NCI-H2081 treated with DMSO at 0.1 percent for 48 hours (cell line): ENCODE measurements at regions not wholly inside any gene's neighbourhood (a gene's known extent, or its start where the extent isn't known, plus 50 kb on each side); places are given as distances from the start of the nearest gene placed in this dataset.
"Not testable (repeated sequence)": the region's sequence is repeated elsewhere in the genome, so short reads cannot be mapped to it uniquely, and the experiment has no call there.

Source experiments
- DNase-seq: peaks from one replicate; lab custom pipeline; 2025; lab: John Stamatoyannopoulos, UW

DNA sequence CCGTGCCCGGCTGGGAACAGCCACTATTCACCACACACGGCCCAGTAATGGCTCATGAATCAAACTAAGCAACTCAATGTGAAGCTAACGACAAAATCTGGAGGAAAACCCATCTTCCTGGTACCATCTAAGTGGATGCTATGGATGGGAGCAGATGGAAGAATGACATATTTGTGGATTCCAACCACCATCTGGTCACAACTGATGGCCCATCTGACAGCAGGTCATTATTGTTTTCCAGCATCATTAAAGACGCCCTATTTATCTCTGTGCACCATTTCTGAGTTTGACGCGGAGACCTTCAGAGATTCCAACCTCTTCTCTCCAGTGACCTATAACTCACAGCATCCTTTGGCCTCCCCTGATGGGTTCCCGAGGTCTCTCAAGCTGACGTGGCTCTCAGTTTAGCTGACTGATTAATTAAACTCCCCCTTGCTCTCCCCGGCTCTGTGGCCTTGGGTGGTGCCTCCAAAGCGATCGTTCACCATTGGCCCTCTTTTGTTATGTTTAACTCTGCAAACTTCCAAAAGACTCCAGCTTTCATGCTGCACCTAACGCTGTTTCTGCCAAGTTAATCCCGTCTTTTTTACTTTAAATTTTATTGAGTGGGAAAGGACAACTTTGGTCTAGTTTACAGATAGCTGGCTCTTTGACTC, 1514.4 kb downstream of the BRD1 start:
- no peak for DNase-seq

DNA sequence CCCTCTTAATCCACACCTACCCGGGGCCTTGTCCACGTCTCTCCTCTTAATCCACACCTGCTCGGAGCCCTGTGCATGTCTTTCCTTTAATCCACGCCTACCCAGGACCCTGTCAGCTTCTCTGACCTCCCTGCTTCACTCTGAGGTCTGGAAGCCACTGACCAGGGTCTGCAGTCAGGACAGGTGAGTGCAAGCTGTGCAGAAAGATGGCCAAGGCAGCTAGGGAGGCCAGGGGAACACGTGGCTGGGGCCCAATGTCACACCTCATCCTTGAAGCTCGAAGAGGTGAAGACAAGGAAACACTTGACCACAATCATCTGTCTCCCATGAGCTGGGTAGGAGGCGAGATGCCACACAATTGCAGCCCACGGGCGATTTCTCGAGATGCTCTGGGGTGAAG, 1516.9 kb downstream of the BRD1 start:
- DNase-seq = no peak

DNA sequence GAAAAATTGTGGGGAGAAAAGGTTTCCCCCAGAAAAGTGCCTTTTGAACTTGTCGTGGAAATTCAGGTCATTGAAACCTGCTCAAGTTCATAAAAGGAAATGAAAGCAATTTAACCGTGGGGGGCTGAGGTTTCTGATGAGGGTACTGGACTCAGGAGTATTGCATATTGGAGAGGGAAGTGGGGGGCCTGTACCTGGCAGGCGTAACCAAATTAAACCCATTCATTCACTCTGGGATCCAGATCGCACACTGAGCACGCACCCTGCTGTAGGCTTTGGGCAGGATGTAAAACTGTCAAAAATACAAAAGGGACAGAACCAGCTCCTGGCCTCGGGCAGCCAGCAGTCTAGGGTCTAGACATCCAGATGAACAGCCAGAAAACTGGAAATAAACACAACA, 1517.4 kb downstream of the BRD1 start:
- DNase-seq = no peak

DNA sequence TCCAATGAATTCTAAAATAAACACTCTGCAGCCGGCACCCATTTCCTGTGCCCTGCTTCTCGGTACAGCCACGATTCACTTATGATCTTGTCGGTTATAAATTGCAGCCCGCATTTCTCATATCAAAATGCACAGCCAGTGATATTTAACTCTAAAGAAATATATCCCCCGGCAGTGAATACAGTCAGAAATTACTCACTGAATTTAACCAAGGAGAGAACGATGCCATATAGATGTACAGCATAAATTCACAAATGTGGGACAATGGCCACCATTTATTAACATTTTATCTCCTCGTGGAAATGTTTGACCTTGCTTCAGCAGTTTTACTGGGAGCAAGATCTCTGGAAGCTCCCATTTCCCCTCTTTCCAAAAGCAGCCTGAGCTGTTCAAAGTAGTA, 1517.8 kb downstream of the BRD1 start:
- DNase-seq = no peak

DNA sequence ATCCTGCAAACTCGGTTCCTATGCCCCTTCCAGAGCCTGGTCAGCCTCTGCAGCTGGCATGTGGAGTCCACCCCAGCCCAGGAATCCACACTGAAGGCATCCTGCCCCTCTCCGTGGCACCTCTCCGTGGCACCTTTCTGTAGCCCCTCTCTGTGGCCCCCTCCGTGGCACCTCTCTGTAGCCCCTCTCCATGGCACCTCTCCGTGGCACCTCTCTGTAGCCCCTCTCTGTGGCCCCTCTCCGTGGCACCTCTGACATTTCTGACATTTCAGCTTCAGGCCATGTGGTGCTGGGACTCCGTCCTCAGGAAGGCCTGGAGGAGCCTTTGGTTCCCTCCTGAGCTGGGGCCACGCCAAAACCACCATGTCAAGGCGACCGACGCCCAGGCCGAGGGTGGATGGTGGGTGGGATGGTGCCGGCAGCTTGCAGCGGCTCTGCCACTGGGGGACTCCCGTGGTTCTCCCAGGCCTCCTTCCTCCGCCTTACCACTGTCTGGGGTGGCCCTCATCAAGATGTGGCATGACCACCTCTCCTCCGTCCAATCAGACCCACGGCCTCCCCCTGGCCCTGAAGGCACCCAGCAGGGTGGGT, 1518.5 kb downstream of the BRD1 start:
- no peak for DNase-seq

DNA sequence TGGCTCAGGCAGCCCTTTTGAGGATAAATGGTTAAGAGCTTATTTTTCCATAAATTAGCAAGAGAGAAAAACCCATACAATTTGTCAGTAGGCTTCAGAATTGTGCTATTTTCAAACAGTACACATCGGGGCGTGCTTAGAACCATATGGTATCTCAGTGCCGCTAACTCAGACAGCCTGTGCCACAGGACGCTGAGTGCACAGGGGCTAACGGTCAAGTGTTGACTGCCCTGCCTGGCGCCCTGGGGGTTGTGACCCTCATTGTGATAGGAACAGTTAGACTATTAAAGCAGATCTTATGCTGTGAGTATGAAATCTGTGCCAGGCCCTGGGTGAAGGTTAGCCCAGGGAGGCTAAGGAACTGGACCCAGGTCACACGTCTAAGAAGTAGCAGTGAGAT, 1519.7 kb downstream of the BRD1 start:
- DNase-seq = no peak

DNA sequence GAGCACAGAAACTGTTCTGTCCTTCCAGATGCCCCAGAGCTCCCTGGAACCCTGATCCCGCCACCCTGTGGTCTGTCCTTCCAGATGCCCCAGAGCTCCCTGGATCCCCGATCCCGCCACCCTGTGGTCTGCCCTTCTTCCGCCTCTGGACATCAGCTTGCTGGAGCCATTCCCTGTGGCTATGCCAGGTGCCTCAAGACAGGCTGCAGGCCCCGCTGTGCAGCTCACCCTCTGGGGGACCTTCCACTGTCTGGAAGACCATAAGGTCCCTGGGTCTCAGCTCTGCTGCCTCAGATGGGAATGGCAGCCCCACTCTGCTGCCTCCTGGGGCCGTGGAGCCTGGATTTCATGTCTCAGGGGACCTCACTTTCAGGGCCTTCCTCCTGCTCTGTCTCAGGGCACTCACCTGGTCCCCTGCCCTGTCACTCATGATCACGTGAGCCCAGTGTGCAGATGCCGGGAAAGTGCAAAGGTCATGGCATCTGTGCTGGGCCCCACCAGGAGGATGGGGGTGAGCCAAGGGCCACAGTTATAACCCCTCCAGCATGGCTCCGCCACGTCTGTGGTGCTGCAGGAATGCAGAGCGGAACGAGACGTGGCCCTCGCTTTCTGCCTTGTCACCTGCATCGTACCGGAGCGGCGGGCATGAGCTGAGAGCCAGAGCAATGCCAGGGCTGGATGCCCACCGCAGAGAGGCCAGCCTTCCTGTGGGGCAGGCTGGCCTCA, 1520.7 kb downstream of the BRD1 start:
- DNase-seq = no peak

DNA sequence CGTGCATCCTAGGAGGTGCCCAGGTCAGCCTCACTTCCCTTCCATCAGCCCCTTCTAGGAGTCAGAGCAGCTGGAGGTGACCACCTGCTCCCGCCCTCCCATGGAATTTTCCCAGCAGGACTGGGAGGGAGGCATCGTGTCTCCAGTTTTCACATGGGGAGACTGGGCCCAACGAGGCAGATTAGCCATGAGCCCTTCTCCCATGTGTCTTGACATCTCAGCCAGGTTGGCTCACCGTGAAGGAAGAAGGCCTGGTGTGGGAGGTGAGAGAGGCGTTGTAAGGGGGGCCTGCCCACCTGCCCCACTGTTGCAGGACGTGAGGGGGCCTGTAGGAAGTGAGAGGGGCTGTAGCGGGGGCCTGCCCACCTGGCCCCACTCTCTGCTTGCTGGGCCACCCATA, 1521.4 kb downstream of the BRD1 start:
- no peak for DNase-seq

DNA sequence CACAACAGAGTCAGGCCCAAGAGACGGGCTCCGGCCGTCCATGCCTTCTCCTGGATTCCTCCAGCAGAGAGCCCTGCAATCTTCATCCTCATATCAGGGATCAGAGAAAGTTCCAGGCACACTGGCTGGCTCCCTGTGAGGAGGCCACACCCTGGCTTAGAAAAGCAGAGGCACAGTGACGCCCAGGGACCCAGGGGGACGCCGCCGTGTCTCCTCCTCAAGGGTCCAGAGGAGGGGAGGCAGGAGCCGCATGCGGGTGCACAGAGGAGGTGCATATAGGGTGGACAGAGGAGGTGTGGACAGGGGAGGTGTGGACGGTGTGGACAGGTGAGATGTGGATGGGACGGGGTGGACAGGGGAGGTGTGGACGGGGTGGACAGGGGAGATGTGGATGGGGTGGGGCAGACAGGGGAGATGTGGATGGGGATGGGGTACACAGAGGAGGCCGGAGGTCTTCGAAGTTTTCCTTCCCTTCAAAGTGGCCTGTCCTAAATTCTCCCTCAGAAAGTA, 1521.9 kb downstream of the BRD1 start:
- DNase-seq = no peak

DNA sequence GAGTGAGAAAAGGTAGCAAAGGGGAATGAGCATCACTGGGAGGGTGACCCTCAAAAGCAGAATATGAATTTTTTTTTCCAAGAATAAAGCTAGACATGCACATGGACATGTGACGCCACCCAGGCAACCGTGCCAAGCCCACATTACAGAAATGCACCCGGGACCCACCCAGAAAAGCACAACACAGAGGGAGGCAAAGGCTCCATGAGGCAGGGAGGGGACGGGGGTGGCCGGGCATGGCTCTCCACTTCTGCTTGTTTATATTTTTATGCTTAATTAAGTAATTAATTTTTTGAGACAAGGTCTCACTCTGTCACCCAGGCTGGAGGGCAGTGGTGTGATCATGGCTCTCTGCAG, 1524.3 kb downstream of the BRD1 start:
- DNase-seq = no peak

DNA sequence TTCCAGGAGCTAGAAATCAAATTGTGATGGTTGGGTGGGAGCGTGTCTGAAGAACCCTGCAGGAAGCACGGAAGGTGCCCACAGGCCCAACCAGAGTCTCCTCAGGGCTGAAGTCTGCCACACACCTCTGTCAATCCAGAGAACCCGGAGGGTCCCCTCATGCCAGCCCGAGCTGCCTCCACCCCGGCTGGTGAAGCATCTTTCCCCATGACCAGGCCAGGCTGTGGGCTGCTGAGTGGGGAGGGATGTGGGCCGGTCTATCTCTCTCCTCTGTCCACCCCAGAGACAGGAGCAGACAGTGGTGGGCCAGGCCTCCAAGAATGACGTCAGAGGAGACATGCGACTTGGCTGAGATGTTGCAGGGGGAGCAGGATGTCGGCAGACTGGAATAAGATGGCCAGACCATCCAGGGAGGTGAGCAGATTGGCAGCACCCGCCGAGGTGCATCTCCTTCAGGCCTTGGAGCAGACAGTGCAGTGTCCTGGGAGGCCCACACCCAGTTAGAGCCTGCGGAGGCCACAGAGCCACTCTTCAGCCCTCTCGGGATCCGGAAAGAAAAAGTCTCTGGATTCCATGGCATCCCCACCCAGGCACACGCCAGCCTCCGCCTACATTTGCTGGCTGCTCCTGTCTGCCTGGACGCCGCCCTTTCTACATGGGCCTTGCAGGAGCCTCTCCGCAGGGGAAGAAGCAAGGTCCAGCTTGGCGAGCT, 1524.9 kb downstream of the BRD1 start:
- DNase-seq = no peak

DNA sequence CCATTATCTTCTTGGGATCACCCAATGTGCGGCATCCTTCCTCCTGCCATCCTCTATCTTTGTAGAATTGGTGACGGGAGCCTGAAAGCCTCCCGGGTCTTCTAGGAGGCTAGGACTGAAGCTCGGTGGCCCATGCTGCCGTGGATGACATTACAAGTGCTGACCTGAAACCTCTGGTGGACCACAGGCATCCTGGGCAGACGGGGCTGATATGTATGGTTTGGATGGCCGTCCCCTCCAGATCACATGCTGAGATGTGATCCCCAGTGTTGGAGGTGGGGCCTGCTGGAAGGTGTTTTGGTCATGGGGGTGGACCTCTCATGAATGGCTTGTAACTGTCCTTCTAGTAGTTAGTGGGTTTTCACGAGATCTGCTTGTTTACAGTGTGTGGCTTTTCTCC, 1525.8 kb downstream of the BRD1 start:
- no peak for DNase-seq

DNA sequence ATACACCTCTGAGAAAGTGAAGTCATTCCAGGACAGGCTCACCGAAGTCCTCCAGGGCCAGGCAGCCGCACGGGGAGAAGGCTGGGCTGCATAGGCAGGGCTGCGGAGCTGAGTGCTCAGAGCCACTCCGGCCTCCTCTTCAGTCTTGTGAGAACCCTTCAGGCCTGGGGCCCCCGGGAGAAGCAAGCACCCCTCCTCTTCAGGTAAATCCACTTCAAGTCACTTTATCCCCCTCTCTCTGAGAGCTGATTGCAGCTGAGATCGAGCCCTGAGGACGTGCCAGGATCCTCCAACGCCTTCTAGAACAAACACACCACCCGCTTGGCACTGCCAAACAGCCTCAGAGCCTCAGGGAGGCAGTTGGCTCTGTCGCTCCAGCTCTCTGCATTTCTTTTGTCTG, 1526.3 kb downstream of the BRD1 start:
- no peak for DNase-seq

DNA sequence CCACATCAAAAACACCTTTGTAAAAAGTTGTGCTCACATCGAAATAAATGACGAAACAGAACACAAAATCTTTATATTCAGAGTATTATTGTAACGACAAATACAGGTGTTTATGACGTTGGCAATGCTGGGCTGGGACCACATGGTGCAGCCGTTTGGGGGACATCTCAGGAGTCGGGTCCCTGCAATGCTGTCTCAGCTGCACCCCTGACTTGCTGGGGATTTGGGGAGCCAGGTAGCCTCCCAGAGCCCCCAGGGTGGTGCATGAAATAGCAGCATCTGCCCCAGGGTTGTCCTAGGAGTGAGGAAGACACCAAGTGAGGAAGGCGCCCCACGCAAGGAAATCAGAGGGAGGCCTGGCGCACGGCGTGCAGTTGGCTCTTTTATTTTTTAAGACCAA, 1526.8 kb downstream of the BRD1 start:
- DNase-seq = no peak

DNA sequence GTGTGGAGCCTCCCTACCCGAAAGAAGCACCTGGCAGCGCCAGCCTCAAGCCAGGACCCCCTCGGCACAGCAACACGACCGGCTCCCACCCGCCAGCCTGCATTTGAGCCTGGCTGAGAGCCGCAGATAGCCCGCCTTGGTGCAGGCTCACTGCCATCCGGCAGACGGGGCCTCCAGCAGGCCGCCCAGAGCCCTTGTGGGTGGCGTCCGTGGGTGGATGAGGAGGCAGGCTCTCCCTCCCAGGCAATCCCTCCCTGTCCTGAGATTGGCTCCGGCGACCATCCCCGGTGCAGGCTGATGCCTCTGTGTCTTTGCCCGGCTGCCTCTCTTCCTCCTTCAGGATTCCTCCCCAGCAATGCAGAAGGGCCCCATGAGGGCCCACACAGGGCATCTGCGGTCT, 1527.9 kb downstream of the BRD1 start:
- no peak for DNase-seq

DNA sequence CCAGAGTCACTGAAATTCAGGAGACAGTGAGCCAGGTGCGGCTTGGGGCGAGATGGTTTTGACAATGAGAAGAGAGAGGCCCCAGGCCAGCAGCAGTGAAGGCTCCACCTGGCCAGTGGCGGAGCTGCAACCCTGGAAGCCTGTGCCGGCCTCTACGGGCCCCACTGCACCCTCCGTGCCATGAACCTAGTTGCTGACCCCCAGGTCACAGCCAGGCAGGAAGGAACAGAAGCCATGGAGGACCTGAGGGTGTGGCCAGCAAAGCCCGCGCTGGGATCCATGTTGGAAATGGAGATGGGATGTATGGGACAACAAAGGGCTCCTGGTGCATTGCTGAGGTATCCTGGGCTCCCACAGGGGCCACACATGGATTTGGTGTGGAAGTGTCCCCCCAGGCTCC, 1528.5 kb downstream of the BRD1 start:
- DNase-seq = no peak

DNA sequence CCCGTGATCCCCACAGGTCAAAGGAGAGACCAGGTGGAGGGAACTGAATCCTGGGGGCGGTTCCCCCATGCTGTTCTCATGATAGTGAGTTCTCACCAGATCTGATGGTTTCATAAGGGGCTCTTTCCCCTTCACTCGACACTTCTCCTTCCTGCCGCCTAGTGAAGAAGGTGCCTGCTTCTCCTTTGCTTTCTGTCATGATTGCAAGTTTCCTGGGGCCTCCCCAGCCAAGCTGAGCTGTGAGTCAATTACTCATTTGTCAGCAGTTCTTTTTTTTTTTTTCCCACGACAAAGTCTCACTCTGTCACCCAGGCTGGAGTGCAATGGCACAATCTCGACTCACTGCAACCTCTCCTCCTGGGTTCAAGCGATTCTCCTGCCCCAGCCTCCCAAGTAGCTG, 1530.4 kb downstream of the BRD1 start:
- DNase-seq = no peak

DNA sequence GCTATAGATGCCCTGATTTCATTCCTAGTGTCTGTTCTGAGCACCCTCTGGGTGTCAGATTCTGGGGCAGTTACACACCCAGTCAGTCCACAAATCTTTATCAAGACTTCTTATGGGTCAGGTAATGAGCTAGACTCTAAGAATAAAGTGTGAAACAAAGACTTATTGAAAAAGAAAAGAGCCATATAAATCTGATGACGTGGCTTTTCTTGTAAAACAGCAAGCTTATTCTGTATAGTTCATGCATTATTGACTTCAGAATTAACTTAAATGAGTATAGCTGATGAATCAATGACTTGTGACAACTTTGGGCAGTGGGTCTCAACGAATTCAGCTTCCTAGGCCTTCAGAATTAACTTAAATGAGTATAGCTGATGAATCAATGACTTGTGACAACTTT, 1527.5 kb downstream of the TBC1D22A start:
- not testable (repeated sequence) for DNase-seq

DNA sequence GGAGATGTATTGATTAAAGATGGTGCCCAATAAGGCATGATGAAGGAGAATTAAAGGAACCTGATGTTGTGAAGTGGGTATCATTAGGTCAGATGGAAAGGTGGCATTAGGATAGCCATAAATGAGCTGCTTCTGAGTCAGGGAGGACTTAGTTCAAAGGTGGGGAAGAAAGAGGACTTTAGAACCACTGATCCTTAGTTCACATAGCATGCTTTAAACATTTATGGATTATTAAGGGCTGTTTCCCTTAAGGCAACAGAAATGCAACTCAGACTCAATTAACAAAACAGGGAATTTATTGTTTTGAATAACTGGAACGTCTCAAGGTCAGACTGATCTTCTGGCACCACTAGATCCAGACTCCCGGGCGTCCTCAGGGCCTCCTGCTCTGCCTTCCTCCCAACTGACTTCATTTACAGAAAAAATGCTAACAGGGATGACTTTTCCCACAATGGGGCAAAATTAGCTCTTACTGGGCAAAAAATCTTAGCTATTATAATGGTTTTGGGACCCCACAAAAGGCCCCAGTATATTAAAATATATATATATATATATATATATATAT, 1526.0 kb downstream of the TBC1D22A start:
- DNase-seq = no peak

DNA sequence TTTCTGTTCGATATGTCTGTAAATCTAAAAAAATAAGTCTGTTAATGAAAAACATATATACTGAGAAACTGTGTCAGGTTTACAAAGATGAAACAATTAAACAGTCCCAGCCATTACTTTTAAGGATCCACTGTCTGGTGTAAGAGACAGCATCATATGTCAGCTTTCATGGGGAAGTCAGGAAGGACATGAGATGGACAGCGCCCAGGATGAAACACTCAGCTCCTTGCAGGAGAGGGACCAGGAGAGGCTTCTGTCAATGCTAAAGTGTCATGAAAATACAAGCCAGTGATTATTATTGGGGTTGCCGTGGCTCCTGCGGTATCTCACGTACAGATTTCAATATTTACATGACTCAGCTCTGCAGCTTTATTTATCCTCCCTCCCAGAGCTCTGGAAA, 1524.6 kb downstream of the TBC1D22A start:
- no peak for DNase-seq

DNA sequence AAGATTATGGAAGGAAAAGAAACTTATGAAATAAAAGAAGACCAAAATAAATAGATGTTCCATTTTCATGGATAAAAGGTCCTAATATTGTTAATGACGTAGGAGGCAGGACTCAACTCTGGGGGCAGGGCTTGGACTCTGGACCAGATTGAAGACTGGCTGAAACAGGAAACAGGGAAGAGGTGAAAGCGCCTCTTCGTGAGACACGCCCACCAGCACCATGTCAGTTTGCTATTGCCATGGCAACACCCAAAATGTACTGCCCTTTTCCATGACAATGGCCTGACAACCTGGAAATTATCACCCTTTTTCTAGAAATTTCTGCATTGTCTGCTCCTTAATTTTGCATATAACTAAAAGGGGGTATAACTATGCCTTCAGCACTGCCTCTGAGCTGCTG, 1522.2 kb downstream of the TBC1D22A start:
- DNase-seq = no peak

DNA sequence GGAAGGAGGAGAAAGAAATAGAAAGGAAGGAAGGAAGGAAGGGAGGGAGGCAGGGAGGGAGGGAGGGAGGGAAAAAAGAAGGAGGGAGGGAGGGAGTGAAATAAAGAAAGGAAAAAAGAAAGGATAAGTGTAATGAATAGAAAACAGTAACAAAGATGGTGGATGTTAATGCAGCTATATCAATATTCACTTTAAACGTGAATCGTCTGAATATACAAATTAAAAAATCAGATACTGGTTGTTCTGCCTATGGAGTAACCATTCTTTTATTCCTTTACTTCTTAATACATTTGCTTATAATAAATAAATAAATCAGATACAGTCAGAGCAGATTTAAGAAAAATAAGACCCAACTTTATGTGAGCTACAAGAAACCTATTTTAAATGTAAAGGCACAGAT, 1520.4 kb downstream of the TBC1D22A start:
- no peak for DNase-seq

DNA sequence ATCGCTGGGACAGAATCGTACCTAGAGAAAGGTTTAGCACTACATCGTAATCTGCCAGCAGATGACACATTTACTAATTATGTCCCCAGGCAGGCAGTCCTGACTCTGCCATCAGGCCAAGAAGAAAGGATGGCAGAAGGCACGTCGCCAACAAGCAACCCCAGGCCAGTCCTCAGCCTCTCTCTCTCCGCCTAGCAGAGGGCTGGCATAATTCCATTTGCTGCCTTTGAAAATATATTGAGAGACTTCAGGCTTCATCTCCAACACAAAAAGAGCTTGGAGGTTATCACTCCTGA, 1517.0 kb downstream of the TBC1D22A start:
- DNase-seq = no peak
